H9 (cell line): ENCODE measurements at regions not wholly inside any gene's neighbourhood (a gene's known extent, or its start where the extent isn't known, plus 50 kb on each side); places are given as distances from the start of the nearest gene placed in this dataset.

ENCODE experiments used
- DNase-seq: peaks from one replicate; pipeline ENCODE4 v3.0.0-alpha.2; 2017
- H2AFZ ChIP-seq: one replicate; pipeline ENCODE4 v1.6.1; 2013; ENCODE audit warnings: mild to moderate bottlenecking, low read length, control low read depth, moderate library complexity
- H2AK5ac ChIP-seq: 2 replicates; pipeline ENCODE4 v1.6.1; 2013; ENCODE audit warnings: low read length, control low read depth, mixed read lengths; ENCODE audit not compliant: insufficient read length
- H2BK120ac ChIP-seq: one replicate; pipeline ENCODE4 v1.6.1; 2013; ENCODE audit warnings: low read depth, mild to moderate bottlenecking, low read length, control low read depth, inconsistent platforms; ENCODE audit not compliant: poor library complexity, severe bottlenecking
- H2BK12ac ChIP-seq: 2 replicates; pipeline ENCODE4 v1.6.1; 2013; ENCODE audit warnings: low read length, control low read depth, mixed read lengths, low read depth; ENCODE audit not compliant: insufficient read length
- H2BK15ac ChIP-seq: 2 replicates; pipeline ENCODE4 v1.6.1; 2013; ENCODE audit warnings: low read depth, low read length, control low read depth
- H2BK20ac ChIP-seq: one replicate; pipeline ENCODE4 v1.6.1; 2013; ENCODE audit warnings: low read depth, mild to moderate bottlenecking, low read length, control low read depth, inconsistent platforms; ENCODE audit not compliant: poor library complexity, severe bottlenecking
- H2BK5ac ChIP-seq: 2 replicates; pipeline ENCODE4 v1.6.1; 2013; ENCODE audit warnings: low read length, control low read depth, mixed read lengths; ENCODE audit not compliant: insufficient read length
- H3K14ac ChIP-seq: 2 replicates; pipeline ENCODE4 v1.6.1; 2013; ENCODE audit warnings: low read length, control low read depth; ENCODE audit not compliant: insufficient read depth
- H3K18ac ChIP-seq: 2 replicates; pipeline ENCODE4 v1.6.1; 2013; ENCODE audit warnings: low read depth, mild to moderate bottlenecking, mixed read lengths, low read length, control low read depth; ENCODE audit not compliant: insufficient read length
- H3K23ac ChIP-seq: 2 replicates; pipeline ENCODE4 v1.6.1; 2013; ENCODE audit warnings: low read length, control low read depth, mixed read lengths, low read depth; ENCODE audit not compliant: insufficient read length
- H3K23me2 ChIP-seq: 2 replicates; pipeline ENCODE4 v1.6.1; 2013; ENCODE audit warnings: low read depth, mild to moderate bottlenecking, mixed read lengths, low read length, control low read depth; ENCODE audit not compliant: insufficient read length, poor library complexity, severe bottlenecking
- H3K27ac ChIP-seq: 2 replicates; pipeline ENCODE4 v1.5.1; 2013; ENCODE audit warnings: low read length, control low read depth, mixed read lengths, low read depth; ENCODE audit not compliant: insufficient read length
- H3K27me3 ChIP-seq: 2 replicates; pipeline ENCODE4 v1.6.1; 2013; ENCODE audit warnings: low read length, control low read depth, inconsistent platforms; ENCODE audit not compliant: insufficient read depth
- H3K4ac ChIP-seq: 2 replicates; pipeline ENCODE4 v1.6.1; 2013; ENCODE audit warnings: low read depth, mild to moderate bottlenecking, control low read depth, inconsistent platforms, low read length, moderate library complexity
- H3K4me1 ChIP-seq: 2 replicates; pipeline ENCODE4 v1.6.1; 2013; ENCODE audit warnings: low read length, control low read depth, inconsistent platforms; ENCODE audit not compliant: insufficient read depth
- H3K4me2 ChIP-seq: 2 replicates; pipeline ENCODE4 v1.6.1; 2013; ENCODE audit warnings: low read length, control low read depth, mixed read lengths; ENCODE audit not compliant: insufficient read length, insufficient read depth
- H3K56ac ChIP-seq: 2 replicates; pipeline ENCODE4 v1.6.1; 2013; ENCODE audit warnings: low read depth, mild to moderate bottlenecking, mixed read lengths, low read length, control low read depth; ENCODE audit not compliant: insufficient read length
- H3K79me1 ChIP-seq: 2 replicates; pipeline ENCODE4 v1.6.1; 2013; ENCODE audit warnings: low read depth, mild to moderate bottlenecking, moderate library complexity, low read length, control low read depth, inconsistent platforms; ENCODE audit not compliant: insufficient read depth, poor library complexity, severe bottlenecking
- H3K79me2 ChIP-seq: 2 replicates; pipeline ENCODE4 v1.6.1; 2013; ENCODE audit warnings: low read length, control low read depth, inconsistent platforms; ENCODE audit not compliant: insufficient read depth
- H3K9ac ChIP-seq: 2 replicates; pipeline ENCODE4 v1.6.1; 2013; ENCODE audit warnings: low read length, control low read depth, mixed read lengths; ENCODE audit not compliant: insufficient read length; ENCODE audit errors: extremely low read depth
- H3K9me3 ChIP-seq: one replicate; pipeline ENCODE4 v1.6.1; 2013; ENCODE audit warnings: low read depth, low read length, inconsistent platforms; ENCODE audit not compliant: control insufficient read depth
- H3T11ph ChIP-seq: one replicate; pipeline ENCODE4 v1.6.1; 2013; ENCODE audit warnings: mild to moderate bottlenecking, low read length, control low read depth, inconsistent platforms
- H4K20me1 ChIP-seq: one replicate; pipeline ENCODE4 v1.6.1; 2013; ENCODE audit not compliant: control insufficient read depth, insufficient read length, insufficient read depth
- H4K5ac ChIP-seq: 2 replicates; pipeline ENCODE4 v1.6.1; 2013; ENCODE audit warnings: low read depth, mild to moderate bottlenecking, mixed read lengths, low read length, control low read depth; ENCODE audit not compliant: insufficient read length
- H4K8ac ChIP-seq: replicated peaks from 2 replicates; pipeline ENCODE4 v1.6.1; 2013; ENCODE audit warnings: low read length, control low read depth, mixed read lengths, low read depth; ENCODE audit not compliant: insufficient read length
- H4K91ac ChIP-seq: 2 replicates; pipeline ENCODE4 v1.6.1; 2013; ENCODE audit warnings: low read depth, mild to moderate bottlenecking, moderate library complexity, mixed read lengths, low read length, control low read depth; ENCODE audit not compliant: insufficient read length
- H3K27ac Mint-ChIP-seq, 3 experiments: 2 replicates in 2 of 3; 3 replicates in 1 of 3; pipeline ENCODE4 v1.8.0; 2020 to 2021; ENCODE audit warnings: mixed read lengths in 3 of 3, mild to moderate bottlenecking in 1 of 3, moderate library complexity in 1 of 3
- H3K27me3 Mint-ChIP-seq: 2 replicates; pipeline ENCODE4 v1.8.0; 2021; ENCODE audit warnings: low read depth, mild to moderate bottlenecking, moderate library complexity, mixed read lengths
- H3K36me3 Mint-ChIP-seq, 3 experiments: 2 replicates in 2 of 3; 3 replicates in 1 of 3; pipeline ENCODE4 v1.8.0; 2020 to 2021; ENCODE audit warnings: low read depth in 3 of 3, mixed read lengths in 3 of 3; ENCODE audit not compliant: insufficient read depth in 1 of 3
- H3K4me1 Mint-ChIP-seq, 2 experiments: 2 replicates each; pipeline ENCODE4 v1.8.0; 2020; ENCODE audit warnings: mixed read lengths in 2 of 2
- H3K4me3 Mint-ChIP-seq, 2 experiments: 2 replicates in 1 of 2; 3 replicates in 1 of 2; pipeline ENCODE4 v1.8.0; 2020 to 2021; ENCODE audit warnings: mild to moderate bottlenecking in 2 of 2, mixed read lengths in 2 of 2, moderate library complexity in 1 of 2
- H3K9me3 Mint-ChIP-seq, 2 experiments: 2 replicates in 1 of 2; 3 replicates in 1 of 2; pipeline ENCODE4 v1.8.0; 2020; ENCODE audit warnings: mild to moderate bottlenecking in 2 of 2, mixed read lengths in 2 of 2, moderate library complexity in 1 of 2
- WGBS: extraction: QIAGEN DNeasy Blood & Tissue Kit; methylation state at CpG from one replicate; pipeline ENCODE4 v1.1.7; 2013; ENCODE audit warnings: missing lambda C conversion rate, low lambda C conversion rate, mixed read lengths; ENCODE audit not compliant: insufficient read length; ENCODE audit errors: extremely low coverage; 5-methylcytosine and 5-hydroxymethylcytosine counted together
- TF ChIP-seq, protein P1 (sequence below): fragments of 200-600 bp; sonication (generic); conservative IDR thresholded peaks from 3 replicates; pipeline ENCODE4 v1.8.0; 2021; ENCODE audit warnings: antibody characterized with exemption, mild to moderate bottlenecking

GRCh38 chr15:87764461-87765240 lies 491.9 kb downstream of the NTRK3 start:
- no peak overlapping the region for H3K23ac ChIP-seq
- H2AK5ac ChIP-seq, result no peak overlapping the region
- no peaks in the 10 kb centered on the region for H3K9me3 Mint-ChIP-seq
- no peaks in the 10 kb centered on the region for H3K79me1 ChIP-seq
- no peak overlapping the region for H3K9ac ChIP-seq
- TF ChIP-seq, protein P1, sequence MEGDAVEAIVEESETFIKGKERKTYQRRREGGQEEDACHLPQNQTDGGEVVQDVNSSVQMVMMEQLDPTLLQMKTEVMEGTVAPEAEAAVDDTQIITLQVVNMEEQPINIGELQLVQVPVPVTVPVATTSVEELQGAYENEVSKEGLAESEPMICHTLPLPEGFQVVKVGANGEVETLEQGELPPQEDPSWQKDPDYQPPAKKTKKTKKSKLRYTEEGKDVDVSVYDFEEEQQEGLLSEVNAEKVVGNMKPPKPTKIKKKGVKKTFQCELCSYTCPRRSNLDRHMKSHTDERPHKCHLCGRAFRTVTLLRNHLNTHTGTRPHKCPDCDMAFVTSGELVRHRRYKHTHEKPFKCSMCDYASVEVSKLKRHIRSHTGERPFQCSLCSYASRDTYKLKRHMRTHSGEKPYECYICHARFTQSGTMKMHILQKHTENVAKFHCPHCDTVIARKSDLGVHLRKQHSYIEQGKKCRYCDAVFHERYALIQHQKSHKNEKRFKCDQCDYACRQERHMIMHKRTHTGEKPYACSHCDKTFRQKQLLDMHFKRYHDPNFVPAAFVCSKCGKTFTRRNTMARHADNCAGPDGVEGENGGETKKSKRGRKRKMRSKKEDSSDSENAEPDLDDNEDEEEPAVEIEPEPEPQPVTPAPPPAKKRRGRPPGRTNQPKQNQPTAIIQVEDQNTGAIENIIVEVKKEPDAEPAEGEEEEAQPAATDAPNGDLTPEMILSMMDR, result no peak
- no peak overlapping the region for H2BK15ac ChIP-seq
- H3K4me1 ChIP-seq, result no peaks in the 10 kb centered on the region; the same call in 1 of the 2 replicates
- no peak overlapping the region for H2BK120ac ChIP-seq
- H2AFZ ChIP-seq, result no peak overlapping the region
- H3K27me3 Mint-ChIP-seq, result peaks cover 2% of the 10 kb centered on the region
- no peaks in the 10 kb centered on the region for H3K79me2 ChIP-seq
- no peak overlapping the region for H4K5ac ChIP-seq
- peak overlapping the region in 2 of 3 experiments; percentile 22 to 24; a peak in 3 of 7 replicates for H3K27ac Mint-ChIP-seq
- no peak overlapping the region for H3K4ac ChIP-seq
- H2BK5ac ChIP-seq, result no peak overlapping the region
- no peak overlapping the region for H2BK12ac ChIP-seq
- H3K27me3 ChIP-seq, result no peaks in the 10 kb centered on the region
- H3K9me3 ChIP-seq, result no peaks in the 10 kb centered on the region
- H4K8ac ChIP-seq, result no peak overlapping the region
- no peak for DNase-seq
- no peak overlapping the region for H2BK20ac ChIP-seq
- H3K27ac ChIP-seq, result no peak overlapping the region
- WGBS, result no CpG with 5 or more reads among the region's 4 CpGs
- H3K4me1 Mint-ChIP-seq, result peaks cover 18% of the 10 kb centered on the region in 2 experiments
- no peak overlapping the region for H3K14ac ChIP-seq
- H3K18ac ChIP-seq, result no peak overlapping the region
- no peaks in the 10 kb centered on the region for H3K36me3 Mint-ChIP-seq
- H3T11ph ChIP-seq, result no peak overlapping the region
- no peaks in the 10 kb centered on the region for H3K23me2 ChIP-seq
- no peaks in the 10 kb centered on the region for H4K20me1 ChIP-seq
- no peak overlapping the region for H4K91ac ChIP-seq
- H3K4me3 Mint-ChIP-seq, result no peak overlapping the region
- no peak overlapping the region for H3K56ac ChIP-seq
- H3K4me2 ChIP-seq, result no peak overlapping the region
